NCI-H226 (cell line): ENCODE measurements at regions not wholly inside any gene's neighbourhood (a gene's known extent, or its start where the extent isn't known, plus 50 kb on each side); places are given as distances from the start of the nearest gene placed in this dataset.
"Not testable (repeated sequence)": the region's sequence is repeated elsewhere in the genome, so short reads cannot be mapped to it uniquely, and the experiment has no call there.

ENCODE experiments used
- DNase-seq: peaks from one replicate; pipeline ENCODE4 v3.0.0-alpha.2; 2015

DNA sequence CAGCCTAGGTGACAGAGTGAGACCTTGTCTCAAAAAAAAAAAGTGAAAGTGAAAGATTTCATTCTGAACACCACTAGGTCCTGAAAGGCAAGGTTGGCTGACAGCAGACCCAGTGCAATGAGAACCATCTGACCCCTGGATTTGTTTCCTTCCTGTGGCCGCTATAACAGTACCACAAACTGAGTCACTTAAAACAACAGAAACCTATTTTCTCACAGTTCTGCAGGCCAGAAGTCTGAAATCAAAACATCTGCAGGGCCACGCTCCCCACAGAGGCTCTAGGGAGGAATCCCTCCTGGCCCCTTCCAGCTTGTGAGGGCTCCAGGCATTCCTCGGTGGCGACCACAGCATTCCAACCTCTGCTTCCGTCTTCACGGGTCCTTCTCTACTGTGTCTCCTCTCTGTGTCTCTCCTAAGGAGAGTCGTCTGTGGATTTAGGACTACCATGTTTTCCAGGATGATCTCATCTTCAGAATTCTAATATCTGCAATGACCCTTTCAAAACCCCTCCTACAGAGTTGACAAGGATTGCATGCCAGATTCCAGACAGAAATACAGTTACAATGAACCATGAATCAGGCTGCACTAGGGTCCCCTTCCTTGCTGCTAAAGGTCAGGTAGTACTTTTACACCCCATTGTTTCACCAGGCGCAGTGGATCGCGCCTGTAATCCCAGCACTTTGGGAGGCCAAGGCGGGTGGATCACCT is 78.0 kb upstream of the ADGRL1 start:
- DNase-seq: peak; percentile 50

DNA sequence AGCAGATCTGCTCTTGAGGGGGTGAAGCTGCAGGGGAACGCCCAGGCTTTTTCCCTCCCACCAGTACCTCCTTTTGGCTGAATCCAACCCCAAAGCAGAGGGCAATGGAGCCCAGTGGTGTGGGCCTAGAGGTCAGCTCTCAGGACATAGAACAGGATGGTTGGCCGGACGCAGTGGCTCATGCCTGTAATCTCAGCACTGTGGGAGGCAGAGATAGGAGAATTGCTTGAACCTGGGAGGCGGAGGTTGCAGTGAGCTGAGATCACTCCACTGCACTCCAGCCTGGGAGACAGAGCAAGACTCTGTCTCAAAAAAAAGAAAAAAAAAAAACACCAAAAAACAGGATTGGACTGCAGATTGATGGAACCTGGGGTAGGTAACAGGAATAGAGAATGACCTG is 73.3 kb upstream of the ADGRL1 start:
- DNase-seq: not testable (repeated sequence)

DNA sequence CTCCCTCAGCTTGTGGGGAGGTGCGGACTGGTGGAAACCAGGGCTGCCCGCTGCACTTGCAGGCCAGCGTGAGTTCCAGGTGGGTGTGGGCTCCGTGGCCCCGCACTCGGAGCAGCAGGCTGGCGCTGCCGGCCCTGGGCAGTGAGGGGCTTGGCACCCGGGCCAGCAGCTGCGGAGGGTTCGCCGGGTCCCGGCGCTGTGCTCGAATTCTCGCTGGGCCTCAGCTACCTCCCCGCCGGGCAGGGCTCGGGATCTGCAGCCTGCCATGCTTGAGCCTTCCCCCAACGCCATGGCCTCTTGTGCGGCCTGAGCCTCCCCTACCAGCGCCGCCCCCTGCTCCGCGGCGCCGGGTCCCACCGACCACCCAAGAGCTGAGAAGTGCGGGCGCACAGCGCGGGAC is 71.6 kb upstream of the ADGRL1 start:
- no peak for DNase-seq

DNA sequence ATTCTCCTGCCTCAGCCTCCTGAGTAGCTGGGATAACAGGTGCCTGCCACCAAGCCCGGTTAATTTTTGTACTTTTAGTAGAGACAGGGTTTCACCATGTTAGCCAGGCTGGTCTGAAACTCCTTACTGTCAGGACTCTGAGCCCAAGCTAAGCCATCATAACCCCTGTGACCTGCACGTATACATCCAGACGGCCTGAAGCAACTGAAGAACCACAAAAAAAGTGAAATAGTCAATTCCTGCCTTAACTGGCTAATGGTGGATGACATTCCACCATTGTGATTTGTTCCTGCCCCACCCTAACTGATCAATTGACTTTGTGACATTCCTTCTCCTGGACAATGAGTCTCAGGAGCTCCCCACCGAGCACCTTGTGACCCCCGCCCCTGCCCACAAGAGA is 69.9 kb upstream of the ADGRL1 start:
- DNase-seq: not testable (repeated sequence)

DNA sequence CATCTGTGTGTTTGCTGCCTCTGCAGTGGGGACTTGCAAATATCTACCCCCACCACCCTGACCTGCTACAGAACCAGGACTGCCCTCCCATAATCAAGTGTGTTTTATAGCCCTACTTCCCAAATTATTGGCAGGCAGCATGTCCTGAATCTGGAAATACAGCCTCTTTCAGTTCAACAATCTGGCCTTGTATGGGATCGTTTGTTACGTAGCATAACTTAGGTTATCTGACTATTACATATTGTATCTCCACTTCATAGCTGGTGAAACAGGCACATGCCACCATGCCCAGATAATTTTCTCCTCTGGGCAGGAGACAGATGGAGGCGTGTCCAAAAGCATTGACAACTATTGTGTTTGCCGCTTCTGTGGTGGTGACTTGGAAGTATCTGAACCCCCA is 66.7 kb upstream of the ADGRL1 start:
- DNase-seq: no peak

DNA sequence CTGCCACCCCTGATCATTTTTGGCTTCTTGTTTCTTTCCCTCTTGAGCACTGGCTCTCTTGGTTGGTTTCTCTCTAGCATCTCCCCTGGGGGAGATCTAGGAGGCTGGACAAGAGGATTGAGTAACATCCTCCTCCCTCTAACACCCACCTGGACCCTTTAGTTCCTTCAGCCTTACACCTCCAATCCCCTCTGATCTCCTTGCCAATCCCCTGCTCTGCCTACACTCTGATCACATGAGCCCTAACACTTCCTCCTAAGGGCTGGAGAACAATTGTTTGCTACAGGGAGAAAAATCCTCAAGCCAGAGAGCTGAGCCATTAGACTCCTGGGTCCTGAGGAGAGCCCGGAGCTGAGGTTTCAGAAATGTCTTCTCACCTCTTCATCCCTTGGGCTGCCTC is 65.9 kb upstream of the ADGRL1 start:
- DNase-seq: no peak

DNA sequence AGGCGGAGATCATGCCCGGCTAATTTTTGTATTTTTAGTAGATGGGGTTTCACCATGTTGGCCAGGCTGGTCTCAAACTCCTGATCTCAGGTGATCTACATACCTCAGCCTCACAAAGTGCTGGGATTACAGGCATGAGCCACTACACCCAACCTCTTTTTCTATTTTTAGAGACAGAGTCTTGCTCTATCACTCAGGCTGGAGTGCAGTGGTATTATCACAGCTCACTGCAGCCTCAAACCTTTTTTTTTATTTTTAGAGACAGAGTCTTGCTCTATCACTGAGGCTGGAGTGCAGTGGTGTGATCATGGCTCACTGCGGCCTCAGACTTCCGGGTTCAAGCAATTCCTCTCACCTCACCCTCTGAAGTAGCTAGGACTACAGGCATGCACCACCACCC is 64.6 kb upstream of the ADGRL1 start:
- not testable (repeated sequence) for DNase-seq

DNA sequence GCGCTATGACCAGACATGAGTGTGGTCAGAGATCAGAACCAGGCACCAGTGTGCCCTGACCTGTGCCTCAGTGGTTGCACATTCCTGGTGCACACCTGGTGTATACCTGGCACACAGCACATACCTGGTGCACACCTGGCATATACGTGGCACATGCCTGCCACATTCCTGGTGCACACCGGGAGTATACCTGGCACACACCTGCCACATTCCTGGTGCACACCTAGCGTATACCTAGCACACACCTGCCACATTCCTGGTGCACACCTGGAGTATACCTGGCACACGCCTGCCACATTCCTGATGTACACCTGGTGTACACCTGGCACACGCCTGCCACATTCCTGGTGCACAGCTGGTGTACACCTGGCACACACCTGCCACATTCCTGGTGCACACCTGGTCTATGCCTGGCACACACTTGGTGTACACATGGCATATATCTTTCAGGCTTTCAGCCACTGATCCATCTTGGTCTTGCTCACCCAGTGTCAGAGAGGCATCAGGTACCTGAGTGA is 61.3 kb upstream of the ADGRL1 start:
- DNase-seq: no peak

DNA sequence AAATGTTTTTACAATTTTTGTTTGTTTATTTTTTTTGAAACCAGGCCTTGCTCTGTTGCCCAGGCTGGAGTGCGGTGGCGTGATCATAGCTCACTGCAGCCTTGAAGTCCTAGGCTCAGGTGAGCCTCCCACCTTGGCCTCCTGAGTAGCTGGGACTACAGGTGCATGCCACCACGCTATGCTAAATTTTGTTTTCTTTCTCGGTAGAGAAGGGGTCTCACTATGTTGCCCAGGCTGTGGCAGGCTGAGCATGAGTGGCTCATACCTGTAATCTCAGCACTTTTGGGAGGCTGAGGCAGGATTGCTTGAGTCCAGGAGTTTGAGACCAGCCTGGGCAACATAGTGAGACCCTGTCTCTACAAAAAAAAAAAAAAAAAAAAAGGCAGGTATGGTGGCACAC is 60.2 kb upstream of the ADGRL1 start:
- not testable (repeated sequence) for DNase-seq

DNA sequence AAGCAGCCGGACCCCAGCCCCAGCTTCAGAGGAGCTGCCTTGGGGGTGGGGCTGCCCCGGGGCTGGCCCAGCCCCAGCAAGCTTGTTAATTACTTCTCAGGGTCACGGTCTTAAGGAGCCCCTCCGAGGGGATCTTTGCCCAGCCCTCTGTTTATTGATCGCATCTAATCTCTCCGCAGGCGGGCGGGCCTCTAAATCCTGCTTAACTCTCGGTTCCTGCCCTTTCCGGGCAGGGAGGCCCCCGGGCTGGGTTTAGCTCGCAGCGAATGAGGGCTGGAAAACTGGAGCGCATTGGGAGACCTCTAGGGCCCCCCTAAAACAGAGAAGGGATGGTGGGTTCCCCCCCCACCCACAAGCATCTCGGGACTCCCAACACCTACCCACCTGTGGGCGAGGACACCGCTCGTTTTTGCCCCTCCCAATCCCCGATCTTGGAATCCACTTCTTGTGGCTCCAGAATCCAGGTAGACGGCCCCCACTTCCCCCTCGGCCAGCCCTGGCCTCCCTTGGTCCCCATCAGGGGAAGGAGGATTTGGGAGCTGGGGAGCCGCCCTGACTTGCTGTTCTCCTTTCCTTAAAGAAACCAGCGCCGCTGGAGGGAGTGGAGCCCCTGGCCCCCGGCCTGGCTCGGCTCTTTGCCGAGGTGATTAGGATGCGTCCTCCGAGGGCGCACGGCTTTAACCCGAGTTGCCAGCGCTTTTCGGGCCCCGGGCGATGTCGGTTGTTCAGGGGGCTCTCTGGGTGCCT is 59.5 kb upstream of the ADGRL1 start:
- no peak for DNase-seq

DNA sequence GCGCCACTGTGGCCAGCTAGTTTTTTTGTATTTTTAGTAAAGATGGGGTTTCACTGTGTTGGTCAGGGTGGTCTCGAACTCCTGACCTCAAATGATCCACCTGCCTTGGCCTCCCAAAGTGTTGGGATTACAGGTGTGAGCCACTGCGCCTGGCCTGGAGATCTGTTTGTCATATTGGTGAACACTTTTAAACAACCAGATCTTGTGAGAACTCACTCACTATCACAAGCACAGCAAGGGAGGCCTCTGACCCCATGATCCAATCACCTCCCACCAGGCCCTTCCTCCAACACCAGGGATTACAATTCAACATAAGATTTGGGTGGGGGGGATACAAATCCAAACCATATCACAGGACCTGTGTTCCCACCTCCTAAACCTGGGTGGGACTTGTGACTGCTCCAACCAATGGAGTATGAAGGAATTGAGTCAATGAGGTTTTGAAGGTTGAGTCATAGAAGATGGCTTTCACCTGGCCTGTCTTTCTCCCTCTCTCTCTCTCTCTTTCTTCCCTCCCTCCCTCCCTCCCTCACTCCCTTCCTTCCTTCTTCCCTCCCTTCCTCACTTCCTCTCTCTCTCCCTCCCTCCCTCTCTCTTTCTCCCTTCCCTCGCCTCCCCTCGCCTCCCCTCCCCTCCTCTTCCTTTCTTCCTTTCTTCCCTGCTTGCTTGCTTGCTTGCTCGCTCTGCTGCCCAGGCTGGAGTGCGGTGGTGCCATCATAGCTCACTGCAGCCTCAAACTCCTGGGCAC is 50.1 kb upstream of the ADGRL1 start:
- DNase-seq: peak; percentile 70
